HG03039 (cell line): ENCODE measurements at regions not wholly inside any gene's neighbourhood (a gene's known extent, or its start where the extent isn't known, plus 50 kb on each side); places are given as distances from the start of the nearest gene placed in this dataset.

ENCODE experiments used
- ATAC-seq: cut with Tn5 transposase; IDR thresholded peaks from one replicate; pipeline ENCODE4 v1.9.1; 2021; ENCODE audit warnings: mild to moderate bottlenecking, moderate library complexity; ENCODE audit not compliant: unreplicated experiment

DNA sequence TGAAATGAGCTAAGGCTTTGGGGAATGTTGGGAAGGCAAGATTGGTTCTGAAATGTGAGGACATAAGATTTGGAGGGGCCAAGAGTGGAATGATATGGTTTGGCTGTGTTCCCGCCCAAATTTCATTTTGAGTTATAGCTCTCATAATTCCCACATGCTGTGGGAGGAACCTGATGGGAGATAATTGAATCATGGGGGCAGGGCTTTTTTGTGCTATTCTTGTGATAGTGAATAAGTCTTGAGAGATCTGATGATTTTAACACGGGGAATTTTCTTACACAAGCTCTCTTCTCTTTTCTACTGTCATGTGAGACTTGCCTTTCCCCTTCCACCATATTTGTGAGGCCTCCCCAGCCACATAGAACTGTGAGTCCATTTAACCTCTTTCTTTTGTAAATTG, 157.6 kb upstream of the C1QTNF7 start:
- no peak for ATAC-seq

DNA sequence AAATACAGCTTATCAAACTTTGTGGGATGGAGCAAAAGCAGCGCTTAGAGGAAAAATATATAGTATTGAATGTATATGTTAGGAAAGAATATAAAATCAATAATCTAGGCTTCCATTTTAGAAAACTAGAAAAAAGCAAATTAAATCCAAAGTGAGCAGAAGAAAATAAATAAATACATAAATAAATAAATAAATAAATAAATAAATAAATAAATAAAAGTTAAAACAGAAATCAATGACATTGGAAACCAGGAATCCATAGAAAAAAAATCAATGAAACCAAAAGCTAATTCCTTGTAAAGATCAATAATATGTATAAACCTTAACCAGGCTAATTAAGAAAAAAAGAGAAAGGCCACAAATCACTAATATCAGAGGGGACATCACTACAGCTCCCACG, 141.8 kb upstream of the C1QTNF7 start:
- ATAC-seq = no peak

DNA sequence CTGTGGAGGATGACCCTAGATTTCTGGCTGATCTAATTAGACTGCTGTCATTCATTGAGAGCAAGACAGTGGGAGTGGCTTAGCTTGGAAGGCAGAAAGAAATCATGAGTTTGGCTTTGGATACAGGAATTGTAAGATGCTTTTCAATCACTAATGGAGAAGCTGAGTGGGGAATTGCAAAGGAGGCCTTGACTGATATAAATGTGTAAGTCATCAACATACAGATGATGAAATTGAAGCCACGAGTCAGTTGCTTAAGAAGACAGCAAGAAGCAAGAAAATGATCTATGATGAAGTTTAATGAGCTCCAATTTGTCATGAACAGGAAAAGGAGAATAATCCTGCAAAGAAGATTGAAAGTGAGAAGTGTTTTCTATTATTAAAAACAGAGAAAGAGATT, 136.7 kb upstream of the C1QTNF7 start:
- no peak for ATAC-seq

DNA sequence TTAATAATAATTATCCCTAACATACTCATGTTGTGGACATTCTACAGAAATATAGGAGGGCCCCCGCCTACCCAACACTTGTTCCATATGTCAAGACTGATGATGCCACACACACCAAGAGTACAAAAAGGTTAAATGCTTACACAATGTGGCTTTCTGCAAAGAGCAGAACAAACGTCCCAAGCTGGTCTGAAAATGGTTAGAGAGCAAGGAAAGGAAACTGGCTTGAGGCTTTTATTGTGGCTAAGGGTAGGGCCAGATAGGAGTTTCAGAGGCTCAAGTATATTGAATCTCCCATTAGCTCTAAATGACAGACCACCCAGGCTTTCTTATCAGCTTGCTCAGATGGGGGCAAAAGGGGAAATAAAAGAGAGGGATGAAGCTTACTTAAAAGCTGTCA, 134.1 kb upstream of the C1QTNF7 start:
- ATAC-seq = no peak

- no peak for ATAC-seq
Observed at GRCh38 chr4:15294202-15294601, 133.6 kb upstream of the C1QTNF7 start.

GRCh38 chr4:15294832-15295231, 133.0 kb upstream of the C1QTNF7 start:
- ATAC-seq = no peak

DNA sequence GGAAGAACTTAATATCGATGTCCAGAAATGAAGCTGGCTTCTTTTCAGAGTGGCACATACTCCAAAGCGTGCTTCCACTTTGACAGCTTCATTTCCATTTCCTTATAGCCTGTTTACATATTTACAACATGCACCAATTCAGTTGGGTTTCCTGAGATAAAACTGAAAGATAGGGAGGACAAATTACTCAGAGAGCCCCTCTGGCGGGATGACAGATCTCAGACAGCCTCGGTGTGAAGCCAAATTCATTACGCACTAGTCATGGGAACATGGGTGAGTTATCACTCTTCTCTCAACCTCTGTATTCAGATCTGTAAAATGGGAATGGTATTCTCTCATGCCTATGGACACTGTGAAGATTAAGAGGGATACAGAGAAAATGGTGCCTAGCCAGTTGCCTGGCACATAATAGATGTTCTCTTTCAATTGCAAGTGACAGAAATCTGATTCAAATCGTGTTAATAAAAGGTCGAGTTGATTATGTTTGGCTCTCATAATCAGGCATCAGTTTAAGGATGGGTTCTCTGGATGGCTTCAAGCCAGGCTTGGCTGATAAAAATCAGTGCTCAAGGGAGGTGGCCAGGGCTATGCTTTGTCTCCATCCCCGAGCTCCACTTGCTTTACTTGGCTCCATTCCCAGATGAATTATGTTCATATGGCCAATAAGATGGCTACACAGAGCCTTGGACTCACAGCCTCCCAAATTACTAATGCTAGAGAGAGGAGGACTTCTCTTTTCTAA, 132.2 kb upstream of the C1QTNF7 start:
- ATAC-seq = no peak

GRCh38 chr4:15297344-15297743, 130.5 kb upstream of the C1QTNF7 start:
- ATAC-seq = no peak

GRCh38 chr4:15299627-15300026, 128.2 kb upstream of the C1QTNF7 start:
- ATAC-seq = no peak

DNA sequence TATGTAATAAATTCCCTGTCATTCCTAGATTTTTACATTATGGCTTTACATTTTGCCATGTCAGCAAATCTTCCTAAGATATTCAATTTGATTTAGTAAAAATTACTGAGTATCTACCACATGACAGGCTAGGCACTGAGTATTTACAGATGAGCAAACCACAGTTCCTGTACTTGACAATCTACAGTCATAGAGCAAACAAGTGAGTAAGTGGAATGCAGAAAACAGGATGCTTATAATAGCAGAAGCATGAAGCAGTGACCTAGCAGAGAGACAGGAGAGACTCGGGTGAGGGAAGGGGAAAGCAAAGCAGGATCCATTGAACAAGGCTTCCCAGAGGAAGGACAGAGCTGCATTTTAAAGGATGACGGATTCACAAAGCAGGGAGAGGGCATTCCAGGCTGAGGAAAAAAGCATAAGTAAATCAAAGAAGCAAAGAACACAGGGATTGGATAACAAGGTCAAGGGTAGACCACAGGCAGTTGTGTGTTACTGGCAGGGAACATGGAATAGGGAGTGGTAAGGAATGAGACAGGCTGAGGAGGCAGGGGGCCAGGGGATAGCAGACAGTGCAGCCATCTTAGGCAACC, 124.7 kb upstream of the C1QTNF7 start:
- no peak for ATAC-seq

GRCh38 chr4:15314974-15315373, 112.9 kb upstream of the C1QTNF7 start:
- ATAC-seq = no peak

- ATAC-seq = no peak
Observed at GRCh38 chr4:15317246-15317645, 110.6 kb upstream of the C1QTNF7 start.

GRCh38 chr4:15318621-15319348, 109.0 kb upstream of the C1QTNF7 start:
- no peak for ATAC-seq

GRCh38 chr4:15320121-15320678, 107.6 kb upstream of the C1QTNF7 start:
- no peak for ATAC-seq

DNA sequence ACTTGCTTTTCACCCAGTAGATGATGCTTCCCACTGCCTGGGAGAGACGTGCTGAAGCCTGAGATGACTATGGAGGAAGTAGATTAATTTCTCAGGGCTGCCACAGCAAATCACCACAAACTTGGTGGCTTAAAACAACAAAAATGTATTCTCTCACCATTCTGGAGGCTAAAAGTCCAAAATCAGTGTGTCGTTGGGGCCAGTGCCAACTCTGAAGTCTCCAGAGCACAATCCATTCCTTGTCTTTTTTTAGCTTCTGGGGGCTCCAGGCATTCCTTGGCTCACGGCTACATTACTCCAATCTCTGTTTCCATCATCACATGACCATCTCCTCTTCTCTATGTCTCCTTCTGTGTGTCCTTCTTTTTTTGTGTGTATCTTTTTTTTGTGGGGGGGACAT, 105.8 kb upstream of the C1QTNF7 start:
- ATAC-seq = no peak

DNA sequence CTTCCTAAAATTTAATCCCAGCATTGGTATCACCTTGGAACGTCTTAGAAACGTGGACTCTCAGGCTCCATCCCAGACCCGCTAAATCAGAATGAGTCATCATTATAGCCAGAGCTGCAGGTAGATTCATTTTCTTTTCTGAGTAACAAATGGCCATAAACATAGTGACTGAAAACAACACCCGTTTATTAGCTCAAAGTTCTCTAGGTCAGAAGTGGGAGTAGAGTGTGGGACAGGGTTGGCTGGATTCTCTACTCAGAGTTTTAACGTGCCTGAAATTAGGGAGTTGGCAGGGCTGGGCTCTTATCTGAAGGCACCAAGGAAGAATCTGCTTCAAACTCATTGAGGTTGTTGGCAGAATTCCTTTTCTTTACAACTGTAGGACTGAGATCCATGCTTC, 101.8 kb upstream of the C1QTNF7 start:
- ATAC-seq = no peak

DNA sequence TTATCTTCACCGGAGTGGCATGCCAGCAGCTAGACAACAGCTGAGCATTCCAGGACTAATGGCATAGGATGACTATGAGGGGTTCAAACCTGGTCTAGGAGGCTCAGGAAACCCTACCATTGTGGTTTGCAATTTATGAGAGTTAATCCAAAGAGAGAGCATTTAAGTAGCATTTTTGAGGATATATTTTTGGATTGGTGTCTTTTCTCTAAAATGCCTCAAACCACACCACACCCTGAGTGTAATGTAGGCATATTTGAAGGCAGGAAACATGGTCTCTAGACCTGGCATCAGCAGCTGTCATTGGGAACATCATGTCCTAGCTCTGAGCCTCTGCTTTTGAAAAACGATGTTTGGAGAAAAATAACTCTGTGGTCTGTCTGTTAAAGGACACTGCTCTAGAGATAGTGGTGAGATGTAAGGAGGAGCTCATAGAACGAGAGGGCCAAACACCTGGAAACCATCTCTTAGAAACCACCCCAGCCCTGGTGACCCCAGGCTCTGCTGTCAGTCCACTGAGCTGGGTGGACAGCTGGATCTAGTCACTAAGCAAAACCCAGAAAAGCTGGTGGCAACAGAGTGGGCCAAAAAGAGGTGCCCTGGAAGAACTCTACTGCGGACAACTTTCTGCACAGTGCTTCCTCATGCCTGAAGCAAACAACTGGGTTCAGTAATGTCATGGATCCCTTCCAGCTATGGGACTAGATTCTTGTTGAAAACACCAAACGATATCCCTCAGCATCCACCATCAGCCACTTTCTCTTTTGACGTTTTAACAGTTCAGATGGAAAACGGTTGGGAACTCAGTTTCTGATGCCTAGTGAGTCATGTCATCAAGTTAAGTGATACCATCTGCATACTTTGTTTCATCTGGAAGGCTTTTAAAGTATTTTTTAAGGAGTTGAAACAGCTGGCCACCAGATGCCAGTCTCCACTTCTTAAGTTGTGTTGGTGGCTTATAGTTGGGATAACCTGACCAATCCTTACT, 100.2 kb upstream of the C1QTNF7 start:
- no peak for ATAC-seq

GRCh38 chr4:15331930-15332329, 95.9 kb upstream of the C1QTNF7 start:
- no peak for ATAC-seq

- no peak for ATAC-seq
Observed at GRCh38 chr4:15332377-15332776, 95.5 kb upstream of the C1QTNF7 start.
